Suprapubic skin (tissue), 4 donors: ENCODE measurements at regions not wholly inside any gene's neighbourhood (a gene's known extent, or its start where the extent isn't known, plus 50 kb on each side); places are given as distances from the start of the nearest gene placed in this dataset.

ENCODE experiments used
- DNase-seq, 2 donors: peaks; one replicate each; pipeline ENCODE4 v3.0.0-alpha.2; 2019; ENCODE audit warnings: low spot score in 2 of 2
- H3K27ac ChIP-seq: fragments of 200-600 bp; sonication (generic); one replicate; pipeline ENCODE4 v1.5.1; 2019
- H3K27me3 ChIP-seq: fragments of 200-600 bp; sonication (generic); one replicate; pipeline ENCODE4 v1.5.1; 2019
- H3K36me3 ChIP-seq: fragments of 200-600 bp; sonication (generic); one replicate; pipeline ENCODE4 v1.5.1; 2019
- H3K4me1 ChIP-seq: fragments of 200-600 bp; sonication (generic); one replicate; pipeline ENCODE4 v1.5.1; 2019
- H3K4me3 ChIP-seq: fragments of 200-600 bp; sonication (generic); one replicate; pipeline ENCODE4 v1.5.1; 2019; ENCODE audit warnings: mild to moderate bottlenecking
- H3K9me3 ChIP-seq: fragments of 200-600 bp; sonication (generic); one replicate; pipeline ENCODE4 v1.5.1; 2019
- CTCF ChIP-seq, 2 donors: fragments of 200-600 bp in 1 of 2; fragments of 450-650 bp in 1 of 2; sonication (generic) in 1 of 2; IDR thresholded peaks; one replicate each; pipeline ENCODE4 v1.5.1; 2016 to 2019; ENCODE audit warnings: antibody characterized with exemption in 2 of 2, mild to moderate bottlenecking in 1 of 2, moderate library complexity in 1 of 2
- EP300 ChIP-seq: sonication (generic); formaldehyde crosslinking; IDR thresholded peaks from one replicate; pipeline ENCODE4 v1.6.1; 2017; ENCODE audit warnings: antibody characterized with exemption
- POLR2A ChIP-seq, 2 donors: fragments of 450-650 bp; IDR thresholded peaks; one replicate each; pipeline ENCODE4 v1.6.1; 2017; ENCODE audit warnings: antibody characterized with exemption in 2 of 2, mild to moderate bottlenecking in 2 of 2, moderate library complexity in 2 of 2
- POLR2AphosphoS5 ChIP-seq, 3 donors: sonication (generic); formaldehyde crosslinking; IDR thresholded peaks; one replicate each; pipeline ENCODE4 v1.6.1; 2017; ENCODE audit warnings: antibody characterized with exemption in 3 of 3
- WGBS: methylation state at CpG from one replicate; pipeline ENCODE4 v1.1.5; 2018; 5-methylcytosine and 5-hydroxymethylcytosine counted together

GRCh38 chr19:28703400-28703956, 509.5 kb downstream of the UQCRFS1 start:
- no peaks in the 10 kb centered on the region for H3K27me3 ChIP-seq
- no peak overlapping the region for H3K27ac ChIP-seq
- no peak for DNase-seq
- no peaks in the 10 kb centered on the region for H3K9me3 ChIP-seq
- H3K4me3 ChIP-seq = no peak overlapping the region
- no peaks in the 10 kb centered on the region for H3K4me1 ChIP-seq
- H3K36me3 ChIP-seq = no peaks in the 10 kb centered on the region
- TF ChIP-seq CTCF (IDR thresholded peaks at IDR 0.05) = no peak
- TF ChIP-seq POLR2AphosphoS5 (IDR thresholded peaks at IDR 0.05) = no peak
- no peak for TF ChIP-seq EP300
- TF ChIP-seq POLR2A (IDR thresholded peaks at IDR 0.05) = no peak

- 72% methylated on average over 1 of the region's 1 CpG for WGBS
- Histone ChIP-seq H3K4me1 (no peaks in the 10 kb centered on the region), H3K27ac (no peak overlapping the region), H3K36me3 (no peaks in the 10 kb centered on the region), H3K9me3 (no peaks in the 10 kb centered on the region), H3K27me3 (no peaks in the 10 kb centered on the region), H3K4me3 (no peak overlapping the region)
- DNase-seq = no peak
- TF ChIP-seq CTCF (IDR thresholded peaks at IDR 0.05) (no peak), EP300 (no peak), POLR2AphosphoS5 (IDR thresholded peaks at IDR 0.05) (no peak), POLR2A (IDR thresholded peaks at IDR 0.05) (no peak)
These were observed 511.5 kb downstream of the UQCRFS1 start for GRCh38 chr19:28701491-28701890.

GRCh38 chr19:28700176-28700575, 512.8 kb downstream of the UQCRFS1 start:
- no peaks in the 10 kb centered on the region for H3K9me3 ChIP-seq
- H3K27me3 ChIP-seq = no peaks in the 10 kb centered on the region
- no peak for DNase-seq
- no peaks in the 10 kb centered on the region for H3K36me3 ChIP-seq
- H3K4me3 ChIP-seq = no peak overlapping the region
- 74% methylated on average over 4 of the region's 4 CpGs for WGBS
- no peak overlapping the region for H3K27ac ChIP-seq
- no peaks in the 10 kb centered on the region for H3K4me1 ChIP-seq
- TF ChIP-seq POLR2AphosphoS5 (IDR thresholded peaks at IDR 0.05) (no peak), CTCF (IDR thresholded peaks at IDR 0.05) (no peak), EP300 (no peak), POLR2A (IDR thresholded peaks at IDR 0.05) (no peak)

DNA sequence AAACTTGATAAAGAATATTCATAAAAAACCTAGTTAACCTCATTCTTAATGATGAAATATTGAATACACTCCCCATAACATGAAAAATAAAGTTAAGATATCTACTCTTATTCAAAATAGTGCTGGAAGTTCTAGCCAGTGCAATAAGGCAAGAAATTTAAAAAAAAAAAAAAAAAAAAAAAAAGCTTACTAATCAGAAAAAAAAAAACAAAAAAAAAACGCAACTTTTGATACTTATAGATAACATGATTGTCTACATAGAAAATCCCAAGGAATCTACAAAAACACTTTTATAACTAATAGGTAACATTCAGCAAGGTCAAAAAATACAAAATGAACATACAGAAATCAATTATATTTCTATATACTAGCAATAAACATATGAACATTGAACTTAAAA, 515.6 kb downstream of the UQCRFS1 start:
- Histone ChIP-seq H3K9me3 (no peaks in the 10 kb centered on the region), H3K4me3 (no peak overlapping the region), H3K27me3 (no peaks in the 10 kb centered on the region), H3K27ac (no peak overlapping the region), H3K4me1 (no peaks in the 10 kb centered on the region), H3K36me3 (no peaks in the 10 kb centered on the region)
- 89% methylated on average over 1 of the region's 1 CpG for WGBS
- TF ChIP-seq EP300 (no peak), POLR2AphosphoS5 (IDR thresholded peaks at IDR 0.05) (no peak), POLR2A (IDR thresholded peaks at IDR 0.05) (no peak), CTCF (IDR thresholded peaks at IDR 0.05) (no peak)
- no peak for DNase-seq

GRCh38 chr19:28694812-28695211, 518.1 kb downstream of the UQCRFS1 start:
- DNase-seq = no peak
- H3K4me3 ChIP-seq = no peak overlapping the region
- TF ChIP-seq POLR2A (IDR thresholded peaks at IDR 0.05) = no peak
- no peak for TF ChIP-seq POLR2AphosphoS5 (IDR thresholded peaks at IDR 0.05)
- no peak for TF ChIP-seq EP300
- no peak for TF ChIP-seq CTCF (IDR thresholded peaks at IDR 0.05)
- H3K27me3 ChIP-seq = no peaks in the 10 kb centered on the region
- H3K27ac ChIP-seq = no peak overlapping the region
- no peaks in the 10 kb centered on the region for H3K9me3 ChIP-seq
- no peaks in the 10 kb centered on the region for H3K4me1 ChIP-seq
- H3K36me3 ChIP-seq = no peaks in the 10 kb centered on the region
- WGBS = 58% methylated on average over 5 of the region's 5 CpGs
